Astrocyte of the spinal cord (primary cell): ENCODE measurements at regions not wholly inside any gene's neighbourhood (a gene's known extent, or its start where the extent isn't known, plus 50 kb on each side); places are given as distances from the start of the nearest gene placed in this dataset.

ENCODE experiments used
- DNase-seq: peaks from one replicate; pipeline ENCODE4 v3.0.0; 2011; ENCODE audit warnings: low read depth, low spot score
- H3K4me3 ChIP-seq: 2 replicates; pipeline ENCODE4 v1.5.1; 2011; ENCODE audit warnings: low read depth, mild to moderate bottlenecking, low read length, moderate library complexity
- in situ Hi-C: cut with HindIII; loops from 2 replicates; pipeline ENCODE4 v1.10.0; 2017; ENCODE audit warnings: low sequenced_read_pairs
- TF ChIP-seq, protein P1 (sequence below): IDR thresholded peaks from 2 replicates; pipeline ENCODE4 v1.5.1; 2012; ENCODE audit warnings: low read depth, mild to moderate bottlenecking, low read length, inconsistent platforms

DNA sequence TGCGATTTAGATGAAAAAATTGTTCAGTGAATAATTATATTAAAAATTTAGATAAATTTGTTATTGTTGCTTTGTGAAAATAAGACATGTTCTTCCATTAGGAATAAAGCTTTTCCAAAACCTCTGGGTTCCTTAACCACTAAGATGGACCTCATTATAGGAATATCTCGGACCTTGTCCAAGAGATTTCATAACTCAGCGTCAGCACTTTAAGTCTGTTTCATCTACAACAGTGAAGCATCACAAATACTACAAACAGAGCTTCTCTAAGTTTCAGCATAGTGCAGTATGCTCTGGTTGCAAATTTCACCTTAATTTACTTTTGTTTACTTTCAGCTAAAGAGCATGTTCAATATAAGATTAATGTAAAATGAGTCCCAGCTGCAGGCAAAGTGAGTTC is 150.3 kb downstream of the UBE2E3 start:
- no peak for DNase-seq
- in situ Hi-C loops: no loop called here
- TF ChIP-seq, protein P1, sequence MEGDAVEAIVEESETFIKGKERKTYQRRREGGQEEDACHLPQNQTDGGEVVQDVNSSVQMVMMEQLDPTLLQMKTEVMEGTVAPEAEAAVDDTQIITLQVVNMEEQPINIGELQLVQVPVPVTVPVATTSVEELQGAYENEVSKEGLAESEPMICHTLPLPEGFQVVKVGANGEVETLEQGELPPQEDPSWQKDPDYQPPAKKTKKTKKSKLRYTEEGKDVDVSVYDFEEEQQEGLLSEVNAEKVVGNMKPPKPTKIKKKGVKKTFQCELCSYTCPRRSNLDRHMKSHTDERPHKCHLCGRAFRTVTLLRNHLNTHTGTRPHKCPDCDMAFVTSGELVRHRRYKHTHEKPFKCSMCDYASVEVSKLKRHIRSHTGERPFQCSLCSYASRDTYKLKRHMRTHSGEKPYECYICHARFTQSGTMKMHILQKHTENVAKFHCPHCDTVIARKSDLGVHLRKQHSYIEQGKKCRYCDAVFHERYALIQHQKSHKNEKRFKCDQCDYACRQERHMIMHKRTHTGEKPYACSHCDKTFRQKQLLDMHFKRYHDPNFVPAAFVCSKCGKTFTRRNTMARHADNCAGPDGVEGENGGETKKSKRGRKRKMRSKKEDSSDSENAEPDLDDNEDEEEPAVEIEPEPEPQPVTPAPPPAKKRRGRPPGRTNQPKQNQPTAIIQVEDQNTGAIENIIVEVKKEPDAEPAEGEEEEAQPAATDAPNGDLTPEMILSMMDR: no peak
- no peak overlapping the region for H3K4me3 ChIP-seq

DNA sequence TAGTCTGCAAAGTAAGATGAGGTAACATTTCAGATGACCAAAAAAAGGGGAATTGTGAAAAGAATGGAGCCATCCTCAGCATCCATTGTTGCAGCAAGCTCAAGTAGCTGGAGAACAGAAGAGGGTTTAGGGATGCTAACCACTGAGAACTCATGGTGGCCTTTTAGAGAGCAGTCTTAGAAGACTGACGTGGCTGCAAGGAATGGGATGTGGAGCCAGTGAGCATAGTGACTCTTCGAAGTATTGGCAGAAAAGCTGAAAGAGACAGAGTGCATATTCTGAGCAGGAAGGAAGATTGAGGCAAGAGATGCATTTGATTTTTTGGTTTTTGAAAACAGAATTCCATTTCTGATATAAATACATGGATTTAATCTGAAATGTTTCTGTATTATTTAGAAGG is 151.2 kb downstream of the UBE2E3 start:
- in situ Hi-C loops: no loop called here
- no peak for DNase-seq
- TF ChIP-seq, protein P1: no peak
- H3K4me3 ChIP-seq: no peak overlapping the region

- TF ChIP-seq, protein P1: no peak
- DNase-seq: peak; percentile 28
- in situ Hi-C loops: no loop called here
- H3K4me3 ChIP-seq: no peak overlapping the region
Measured at GRCh38 chr2:181138816-181139215, 158.4 kb downstream of the UBE2E3 start.

- in situ Hi-C loops: no loop called here
- H3K4me3 ChIP-seq: no peak overlapping the region
- no peak for DNase-seq
- TF ChIP-seq, protein P1: no peak
Measured at GRCh38 chr2:181139831-181140230, 159.4 kb downstream of the UBE2E3 start.

DNA sequence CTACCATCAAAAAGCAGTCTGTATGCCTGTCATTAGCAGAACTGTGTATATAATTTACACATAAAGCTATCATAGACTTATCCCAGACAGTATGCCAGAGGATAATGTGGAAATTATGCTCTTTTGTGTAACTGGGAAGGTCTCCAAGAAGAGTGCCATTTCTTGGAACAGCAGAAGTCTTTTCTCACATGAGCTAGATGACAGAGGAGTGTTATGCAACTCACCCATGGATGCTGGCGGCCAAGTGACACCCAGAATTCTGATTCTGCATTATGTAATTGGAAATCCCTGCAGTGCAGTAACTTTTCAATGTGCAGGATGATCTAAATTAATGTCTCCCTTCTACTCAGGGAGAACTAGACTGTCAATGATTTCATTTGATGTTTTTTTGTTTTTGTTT is 160.0 kb downstream of the UBE2E3 start:
- no peak overlapping the region for H3K4me3 ChIP-seq
- TF ChIP-seq, protein P1: no peak
- in situ Hi-C loops: no loop called here
- DNase-seq: peak; percentile 20

- no peak for DNase-seq
- no peak overlapping the region for H3K4me3 ChIP-seq
Measured at GRCh38 chr2:181140928-181141327, 160.5 kb downstream of the UBE2E3 start.

More at GRCh38 chr2:181140928-181141327, 160.5 kb downstream of the UBE2E3 start:
- TF ChIP-seq, protein P1: no peak
- in situ Hi-C loops: no loop called here
